OCI-LY7 (cell line): ENCODE measurements at regions not wholly inside any gene's neighbourhood (a gene's known extent, or its start where the extent isn't known, plus 50 kb on each side); places are given as distances from the start of the nearest gene placed in this dataset.

Experiments
- EZH2phosphoT487 ChIP-seq: fragments of 200-600 bp; sonication (generic); IDR thresholded peaks from 2 replicates; pipeline ENCODE4 v1.6.1; 2018; ENCODE audit warnings: low read depth, borderline replicate concordance, mild to moderate bottlenecking, mixed run types, antibody characterized with exemption, low read length, moderate library complexity, mixed read lengths
- TF ChIP-seq, protein P1 (sequence below): fragments of 200-600 bp; sonication (generic); conservative IDR thresholded peaks from 2 replicates; pipeline ENCODE4 v1.5.1; 2014; ENCODE audit warnings: mild to moderate bottlenecking, antibody characterized with exemption, low read length, moderate library complexity, mixed read lengths

DNA sequence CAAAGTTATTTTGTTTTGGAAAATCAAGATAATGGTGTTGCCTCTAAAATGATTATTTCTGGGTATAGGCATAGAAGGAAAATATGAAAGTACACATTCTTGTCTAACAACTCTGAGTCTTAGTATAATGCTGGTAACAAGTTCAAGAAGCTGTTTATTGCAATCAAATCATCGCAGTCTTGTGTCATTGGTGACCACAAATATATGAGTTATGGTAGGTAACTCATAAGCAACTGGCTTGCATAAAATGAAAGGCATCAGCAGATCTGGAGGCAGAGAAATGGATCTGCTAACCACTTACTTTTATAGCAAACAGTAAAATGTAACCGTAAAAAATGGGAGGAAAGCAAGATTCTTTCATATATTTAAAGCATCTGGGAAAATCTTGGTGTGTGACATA, 156.2 kb upstream of the TCF4 start:
- TF ChIP-seq, protein P1, sequence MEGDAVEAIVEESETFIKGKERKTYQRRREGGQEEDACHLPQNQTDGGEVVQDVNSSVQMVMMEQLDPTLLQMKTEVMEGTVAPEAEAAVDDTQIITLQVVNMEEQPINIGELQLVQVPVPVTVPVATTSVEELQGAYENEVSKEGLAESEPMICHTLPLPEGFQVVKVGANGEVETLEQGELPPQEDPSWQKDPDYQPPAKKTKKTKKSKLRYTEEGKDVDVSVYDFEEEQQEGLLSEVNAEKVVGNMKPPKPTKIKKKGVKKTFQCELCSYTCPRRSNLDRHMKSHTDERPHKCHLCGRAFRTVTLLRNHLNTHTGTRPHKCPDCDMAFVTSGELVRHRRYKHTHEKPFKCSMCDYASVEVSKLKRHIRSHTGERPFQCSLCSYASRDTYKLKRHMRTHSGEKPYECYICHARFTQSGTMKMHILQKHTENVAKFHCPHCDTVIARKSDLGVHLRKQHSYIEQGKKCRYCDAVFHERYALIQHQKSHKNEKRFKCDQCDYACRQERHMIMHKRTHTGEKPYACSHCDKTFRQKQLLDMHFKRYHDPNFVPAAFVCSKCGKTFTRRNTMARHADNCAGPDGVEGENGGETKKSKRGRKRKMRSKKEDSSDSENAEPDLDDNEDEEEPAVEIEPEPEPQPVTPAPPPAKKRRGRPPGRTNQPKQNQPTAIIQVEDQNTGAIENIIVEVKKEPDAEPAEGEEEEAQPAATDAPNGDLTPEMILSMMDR: no peak
- no peak for TF ChIP-seq EZH2phosphoT487
